Superior temporal gyrus (tissue), 1 donor: ENCODE measurements at regions not wholly inside any gene's neighbourhood (a gene's known extent, or its start where the extent isn't known, plus 50 kb on each side); places are given as distances from the start of the nearest gene placed in this dataset.

Experiments
- DNase-seq: peaks from one replicate; pipeline ENCODE4 v3.0.0-alpha.2; 2016; ENCODE audit errors: extremely low spot score

DNA sequence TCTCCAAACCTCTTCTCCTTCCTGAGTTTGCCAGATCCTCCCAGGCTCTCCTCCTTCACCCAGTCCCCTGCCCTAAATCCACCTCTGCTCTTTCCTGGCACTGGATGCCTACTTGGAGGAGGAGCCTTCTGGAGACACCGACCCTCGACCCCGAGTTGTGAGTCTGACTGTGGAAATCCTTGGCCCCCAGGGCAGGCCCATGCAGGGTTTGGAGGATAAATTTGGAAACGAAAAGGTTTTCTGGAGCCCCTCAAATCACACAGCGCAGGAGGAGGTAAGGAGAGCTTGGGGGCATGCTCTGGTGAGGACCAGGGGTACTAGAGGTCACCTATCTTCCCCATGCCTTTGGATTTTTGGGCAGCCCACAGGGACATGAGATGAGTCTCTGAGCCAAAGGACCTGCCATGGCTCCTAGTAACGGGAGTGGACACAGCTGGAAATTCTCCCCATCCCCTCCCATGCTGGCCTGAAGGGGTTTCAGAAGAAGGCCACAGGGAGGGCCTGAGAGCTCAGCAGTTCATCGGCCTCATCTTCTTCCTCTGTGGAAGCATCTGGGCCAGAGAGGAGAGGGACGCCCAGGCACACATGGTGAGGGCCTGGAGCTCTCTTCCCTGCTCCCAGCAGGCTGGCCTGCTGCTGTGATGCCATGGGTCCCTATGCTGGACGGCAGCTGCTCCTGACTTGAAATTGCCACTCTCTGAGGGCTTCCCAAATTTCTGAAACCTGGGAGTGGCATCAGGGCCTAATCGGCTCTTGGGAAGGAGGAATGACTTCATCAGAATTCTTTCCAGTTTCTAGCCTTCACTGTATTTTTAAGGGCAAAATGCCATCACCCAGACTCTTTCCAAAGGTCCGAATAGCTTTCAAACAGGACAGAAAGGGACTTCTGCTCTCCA is 68.6 kb upstream of the ITGA11 start:
- DNase-seq: no peak

DNA sequence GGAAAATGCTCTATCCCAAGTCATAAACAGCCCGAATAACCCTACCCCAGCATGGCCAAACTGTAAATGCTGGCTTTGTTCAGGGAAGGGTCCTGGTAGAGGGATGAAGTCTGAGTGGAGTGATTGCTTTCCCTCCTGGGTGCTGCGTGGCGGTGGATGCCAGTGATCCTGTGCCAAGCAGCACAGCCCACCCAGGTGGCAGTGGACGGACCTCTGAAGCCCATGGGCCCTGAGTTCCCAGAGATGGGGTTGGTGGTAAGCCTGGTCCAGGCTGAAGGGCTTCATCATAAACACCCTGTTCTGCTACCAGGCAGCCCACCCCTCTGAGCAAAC is 69.3 kb upstream of the ITGA11 start:
- no peak for DNase-seq

DNA sequence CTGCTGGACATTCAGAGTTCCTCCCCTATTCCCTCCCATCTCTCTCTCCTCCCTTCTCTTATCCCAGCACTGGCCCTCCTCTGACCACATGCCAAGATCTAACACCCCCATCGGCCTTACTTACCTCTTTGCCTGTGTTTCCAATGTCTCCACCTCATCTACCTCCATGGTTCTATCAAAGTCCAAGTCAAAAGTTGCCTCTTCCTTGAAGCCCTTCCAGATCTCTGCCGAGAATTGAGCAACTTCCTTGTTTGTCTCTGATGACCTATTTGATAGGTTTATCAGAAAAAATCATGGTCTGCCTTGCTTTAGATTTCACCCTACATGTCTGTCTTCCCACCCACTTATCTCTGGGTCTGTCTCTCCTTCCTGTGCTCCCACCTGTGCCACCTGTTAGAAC is 69.7 kb upstream of the ITGA11 start:
- DNase-seq: no peak

DNA sequence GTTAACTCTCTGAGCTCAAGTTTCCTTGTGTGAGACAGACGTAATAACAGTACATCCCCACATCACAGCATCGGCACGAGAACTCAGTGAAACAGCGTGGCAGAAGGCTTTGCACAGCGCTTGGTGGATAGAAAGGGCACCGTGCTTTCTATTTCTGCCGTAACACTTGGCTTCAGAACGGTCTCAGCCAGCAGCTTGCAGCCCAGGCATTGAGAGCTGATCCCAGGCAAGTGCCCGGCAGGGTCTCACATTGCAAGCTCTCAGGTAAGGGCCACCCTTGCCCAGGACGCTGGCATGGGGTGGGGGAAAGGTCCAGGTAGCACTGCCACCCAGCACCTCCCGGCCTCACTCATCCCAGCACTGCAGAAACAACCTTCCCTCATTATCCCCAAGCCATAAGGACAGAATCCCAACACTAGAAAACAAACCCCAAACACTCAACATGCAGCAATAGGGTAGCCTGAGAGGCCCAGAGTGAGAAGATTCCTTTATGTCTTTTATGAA is 70.5 kb upstream of the ITGA11 start:
- DNase-seq: no peak

DNA sequence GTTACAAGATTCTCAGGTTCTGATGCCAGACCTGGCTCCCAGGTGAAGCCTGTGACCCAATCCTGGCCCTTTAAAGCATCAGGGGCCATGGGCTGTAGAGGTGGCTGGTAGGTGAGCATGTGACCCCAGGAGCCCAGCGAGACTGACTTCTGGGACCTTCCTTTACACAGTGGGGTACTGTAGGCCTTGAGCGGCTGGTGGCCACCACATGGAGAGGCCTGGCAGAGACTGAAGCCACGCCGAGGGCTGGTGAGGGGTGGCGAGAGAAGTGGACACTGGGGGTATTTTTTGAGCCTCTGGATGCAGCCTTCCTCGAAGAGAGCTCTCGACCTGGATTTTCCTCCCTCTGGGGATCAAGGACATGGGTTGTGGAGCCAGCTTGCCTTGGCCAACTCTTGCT is 71.2 kb upstream of the ITGA11 start:
- DNase-seq: no peak

DNA sequence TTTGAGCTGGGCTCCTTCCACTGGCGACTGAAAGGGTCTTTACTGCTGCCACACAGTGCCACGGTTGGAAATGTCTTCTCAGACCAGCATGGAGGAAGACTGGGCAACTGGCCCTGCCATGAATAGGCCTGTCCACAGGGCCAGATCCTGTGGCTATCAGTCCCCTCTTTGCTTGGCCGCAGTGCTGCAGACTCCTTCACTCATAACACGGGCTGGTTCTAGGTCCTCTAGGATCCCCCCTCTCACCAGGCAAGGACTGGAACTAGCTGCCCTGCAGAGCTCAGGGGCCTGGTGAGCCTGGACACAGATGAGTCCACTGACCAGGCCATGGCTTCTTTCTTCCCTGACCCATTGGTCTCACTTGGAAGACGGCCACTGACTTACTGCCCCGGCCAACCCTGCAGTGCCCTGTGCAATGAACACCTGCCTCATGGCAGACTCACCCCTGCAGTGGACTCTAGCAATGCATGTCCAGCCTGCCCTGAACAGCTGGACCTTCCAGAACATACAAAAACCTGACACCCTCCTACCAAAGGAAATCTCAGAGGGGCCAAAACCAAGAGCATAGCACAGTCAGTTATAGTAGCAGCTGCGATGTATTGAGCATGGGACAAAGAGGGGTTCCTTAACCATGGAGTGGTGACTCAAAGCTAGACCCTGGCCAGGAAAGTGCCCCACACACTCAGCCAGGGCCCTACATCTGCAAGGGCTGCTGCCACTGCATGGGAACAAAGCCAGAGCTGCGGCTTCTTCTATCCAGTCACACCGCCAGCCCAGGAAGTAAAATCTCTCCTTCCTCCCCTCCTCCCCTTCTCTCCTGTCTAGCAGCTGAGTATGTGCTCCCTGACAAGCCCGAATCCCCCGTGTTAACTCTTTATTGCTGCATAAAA is 72.1 kb upstream of the ITGA11 start:
- DNase-seq: no peak

DNA sequence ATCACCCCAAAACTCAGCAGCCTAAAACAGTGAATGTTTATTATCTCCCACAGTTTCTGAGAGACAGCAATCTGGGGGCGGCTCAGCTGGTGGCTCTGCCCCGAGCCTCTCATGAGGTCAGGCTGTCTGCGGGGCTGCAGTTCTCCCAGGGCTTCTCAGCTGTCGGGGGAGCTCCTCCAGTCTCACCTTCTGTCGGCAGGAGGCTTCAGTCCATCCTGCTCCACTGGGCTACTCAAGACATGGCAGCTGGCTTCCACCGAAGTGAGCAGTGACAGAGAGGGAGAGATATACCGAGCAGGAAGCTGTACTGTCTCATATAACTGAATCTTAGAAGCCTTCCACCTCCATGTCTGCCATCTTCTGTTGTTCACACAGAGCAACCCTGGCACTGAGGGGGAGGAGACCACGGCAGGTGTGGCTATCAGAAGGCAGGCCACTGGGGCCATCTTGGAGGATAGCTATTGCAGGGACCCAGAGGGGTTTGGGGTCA is 72.8 kb upstream of the ITGA11 start:
- DNase-seq: no peak

DNA sequence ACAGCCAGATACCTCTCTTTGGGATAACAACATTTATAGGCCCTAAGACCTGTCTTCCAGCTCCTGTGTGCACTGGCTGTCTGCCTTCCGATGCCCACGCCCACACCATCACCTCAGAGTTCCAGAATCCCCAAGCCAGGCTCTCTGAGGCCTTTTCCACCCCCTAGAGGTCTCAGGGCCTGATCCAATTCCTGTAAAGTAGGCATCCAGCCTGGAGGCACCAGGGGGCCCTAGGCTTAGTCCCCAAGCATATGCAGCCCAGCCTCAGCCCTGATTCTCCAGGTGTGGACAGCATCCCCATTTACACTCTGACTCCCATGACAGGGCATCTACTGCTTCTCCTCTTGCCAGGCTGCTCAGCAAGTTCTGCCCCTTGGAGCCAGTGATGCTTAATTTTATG is 72.7 kb upstream of the CORO2B start:
- DNase-seq: no peak

DNA sequence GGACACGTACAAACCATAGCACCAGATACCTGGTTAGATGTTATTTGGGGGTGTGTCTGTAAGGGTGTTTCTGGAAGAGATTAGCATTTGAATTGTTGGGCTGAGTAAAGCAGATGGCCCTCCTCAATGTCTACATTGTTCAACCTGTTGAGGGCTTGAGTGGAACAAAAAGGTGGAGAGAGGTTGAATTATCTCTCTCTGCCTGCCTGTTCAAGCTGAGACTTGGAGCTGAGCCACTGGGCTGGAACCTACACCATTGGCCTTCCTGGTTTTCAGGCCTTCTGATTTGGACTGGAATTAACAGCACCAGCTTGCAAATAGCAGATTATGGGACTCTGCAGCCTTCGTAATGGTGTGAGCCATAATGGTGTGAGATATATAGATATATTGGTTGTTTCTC is 71.3 kb upstream of the CORO2B start:
- DNase-seq: no peak

DNA sequence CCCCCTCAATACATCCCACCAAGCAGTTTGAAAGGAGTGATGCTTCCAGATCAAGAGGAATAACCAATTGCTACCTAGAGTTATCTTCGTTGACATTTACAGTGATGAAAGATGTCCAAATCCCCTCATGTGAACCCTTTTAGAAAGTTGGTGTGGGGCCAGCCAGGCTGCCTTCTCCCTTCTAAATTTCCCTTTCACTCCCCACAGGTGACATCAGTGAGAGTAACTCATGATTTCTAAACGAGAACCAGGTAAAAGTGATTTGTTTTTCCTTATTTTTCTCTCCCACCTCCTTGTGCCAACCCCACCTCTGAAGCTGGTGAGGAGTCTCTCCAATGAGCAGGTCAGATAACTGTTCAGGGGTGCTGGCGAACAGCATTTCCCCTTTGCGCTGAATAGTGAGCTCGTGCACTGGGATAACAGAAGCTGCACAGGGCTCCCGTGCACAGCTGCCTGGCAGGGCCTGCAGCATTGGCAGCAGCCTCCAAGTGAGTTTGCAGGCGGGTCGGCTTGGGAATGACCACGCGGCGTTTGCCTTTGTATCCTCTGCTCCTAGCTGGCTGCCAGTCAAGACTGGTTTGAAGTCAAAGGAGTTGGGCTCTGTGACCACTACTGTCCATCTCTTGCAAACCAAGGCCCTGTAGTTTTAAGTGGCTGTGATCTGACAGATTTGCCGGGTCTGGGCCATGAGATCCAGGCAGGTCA is 70.2 kb upstream of the CORO2B start:
- no peak for DNase-seq

DNA sequence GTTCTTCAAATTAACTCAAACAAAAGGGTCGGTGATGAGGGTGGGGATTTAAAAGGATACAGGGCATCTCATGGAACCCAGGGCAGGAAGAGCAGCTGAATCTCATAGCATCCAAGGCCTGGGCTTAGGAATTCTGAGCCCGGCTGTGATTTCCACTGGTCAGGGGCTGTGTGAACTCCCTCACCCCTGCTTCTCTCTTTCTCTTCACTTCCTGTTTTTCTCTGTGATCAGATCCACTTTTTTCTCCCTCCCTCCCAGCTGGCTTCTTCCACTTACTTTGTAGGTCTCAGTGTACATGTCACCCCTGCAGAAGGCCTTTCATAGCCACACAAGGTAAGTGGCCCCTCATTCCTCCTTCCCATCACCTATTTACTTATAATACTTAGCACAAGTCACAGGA is 68.2 kb upstream of the CORO2B start:
- no peak for DNase-seq

DNA sequence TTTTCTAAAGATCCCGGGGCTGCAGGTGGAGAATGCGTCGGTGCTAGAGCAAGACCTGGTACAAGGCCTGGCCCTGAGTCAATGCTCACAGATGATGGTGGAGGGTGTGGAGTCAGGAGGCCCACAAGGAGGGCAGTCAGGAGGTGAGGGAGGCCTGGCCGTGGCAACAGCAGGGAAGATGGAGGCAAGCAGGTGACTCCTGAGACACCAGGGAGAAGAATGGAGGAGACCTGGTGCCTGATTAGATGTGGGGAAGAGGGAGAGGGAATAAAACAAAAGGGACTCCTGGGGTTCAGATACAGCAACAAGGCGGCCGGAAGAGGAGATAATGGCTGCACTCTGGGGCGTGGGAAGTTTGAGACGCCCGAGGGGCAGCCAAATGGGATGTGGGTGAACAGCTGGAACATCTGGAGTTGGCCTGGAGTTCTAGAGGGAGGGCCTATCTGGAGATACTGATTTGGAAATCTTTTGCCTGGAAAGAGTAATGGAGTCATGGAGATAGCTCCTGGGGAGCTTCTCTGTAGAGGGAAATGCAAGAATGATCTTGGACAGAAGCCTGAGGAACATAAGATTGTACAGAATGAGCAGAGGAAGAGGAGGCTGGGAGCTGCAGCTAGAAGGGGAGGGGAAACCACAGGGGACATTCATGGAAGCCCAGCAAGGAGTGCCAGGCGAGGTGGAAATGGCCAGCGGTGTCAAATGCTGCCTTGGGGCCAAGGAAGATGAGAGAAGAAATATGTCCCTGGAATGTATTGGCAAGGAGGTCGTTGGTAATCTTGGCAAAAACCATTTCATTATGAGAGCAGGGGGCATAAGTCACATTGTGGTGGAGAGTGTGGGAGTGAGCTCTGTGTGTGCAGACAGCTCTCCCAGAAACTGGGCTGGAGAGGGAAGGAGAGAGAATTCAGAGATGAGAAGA is 67.5 kb upstream of the CORO2B start:
- no peak for DNase-seq

DNA sequence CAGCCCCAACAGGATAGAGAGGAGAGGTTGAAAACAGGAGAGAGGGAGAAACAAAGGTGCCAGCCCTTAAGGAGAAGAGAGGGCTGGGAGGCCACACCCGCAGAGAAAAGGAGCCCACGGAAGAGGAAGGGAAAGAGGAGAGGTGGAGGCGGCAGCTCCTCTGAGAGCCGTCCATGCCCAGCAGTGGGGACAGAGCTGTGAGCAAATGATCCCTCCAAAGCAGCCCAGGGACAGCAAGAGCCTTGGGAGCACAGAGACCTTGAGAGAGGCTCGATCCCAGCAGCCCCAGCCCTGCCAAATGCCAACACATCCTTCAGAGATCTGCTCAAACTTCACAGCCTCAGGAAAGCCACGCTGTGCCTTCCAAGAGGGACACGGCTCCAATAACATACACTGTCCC is 66.7 kb upstream of the CORO2B start:
- DNase-seq: no peak

DNA sequence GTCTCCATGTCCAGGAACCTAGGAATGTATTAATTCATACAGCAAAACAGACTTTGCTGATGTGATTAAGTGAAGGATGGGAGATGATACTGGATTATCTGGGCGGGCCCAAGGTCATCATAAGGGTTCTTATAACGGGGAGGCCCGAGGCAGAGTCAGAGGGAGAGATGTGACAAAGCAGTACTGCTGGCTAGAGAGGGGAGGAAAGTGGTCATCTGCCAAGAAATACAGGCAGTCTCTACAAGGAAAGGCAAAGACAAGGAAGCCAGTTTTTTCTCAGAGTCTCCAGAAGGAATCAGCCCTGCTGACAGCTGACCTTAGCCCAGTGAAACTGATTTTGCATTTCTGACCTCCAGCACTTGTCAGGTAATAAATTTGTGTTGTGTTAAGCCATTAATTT is 66.2 kb upstream of the CORO2B start:
- no peak for DNase-seq

DNA sequence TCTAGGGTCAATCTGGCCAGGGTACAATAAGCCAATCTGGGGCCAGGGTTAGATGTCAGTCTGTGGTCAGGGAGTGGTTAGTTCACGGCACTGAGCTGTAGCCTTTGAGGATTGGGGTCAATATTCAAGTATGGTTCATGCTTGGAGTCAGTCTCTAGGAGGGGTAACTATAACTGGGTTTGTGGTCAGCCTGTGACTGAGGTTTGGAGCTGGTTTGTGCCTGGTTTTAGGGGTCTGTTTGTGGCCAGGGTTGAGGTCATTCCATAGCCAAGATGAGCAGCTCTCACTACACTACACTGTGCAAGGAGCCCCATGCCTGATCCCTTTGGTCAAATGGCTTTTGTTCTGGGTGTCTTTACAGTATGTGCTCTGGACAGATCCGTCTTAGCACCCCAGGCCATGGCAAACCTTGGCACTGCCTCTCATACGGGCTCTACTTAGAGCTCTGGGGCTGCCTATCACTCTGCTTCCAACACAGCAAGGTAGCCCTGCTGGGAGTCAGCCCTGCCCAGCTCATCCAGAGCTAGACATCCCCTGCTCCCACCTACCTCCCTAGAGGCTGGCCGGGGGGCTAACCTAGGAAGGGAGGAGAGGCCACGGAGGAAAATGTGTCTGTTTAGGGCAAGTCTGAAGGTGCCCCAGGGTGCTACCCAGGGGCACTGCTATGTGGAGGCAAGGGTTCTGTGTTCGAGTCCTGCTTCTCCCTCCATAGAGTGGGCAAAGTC is 63.3 kb upstream of the CORO2B start:
- no peak for DNase-seq

DNA sequence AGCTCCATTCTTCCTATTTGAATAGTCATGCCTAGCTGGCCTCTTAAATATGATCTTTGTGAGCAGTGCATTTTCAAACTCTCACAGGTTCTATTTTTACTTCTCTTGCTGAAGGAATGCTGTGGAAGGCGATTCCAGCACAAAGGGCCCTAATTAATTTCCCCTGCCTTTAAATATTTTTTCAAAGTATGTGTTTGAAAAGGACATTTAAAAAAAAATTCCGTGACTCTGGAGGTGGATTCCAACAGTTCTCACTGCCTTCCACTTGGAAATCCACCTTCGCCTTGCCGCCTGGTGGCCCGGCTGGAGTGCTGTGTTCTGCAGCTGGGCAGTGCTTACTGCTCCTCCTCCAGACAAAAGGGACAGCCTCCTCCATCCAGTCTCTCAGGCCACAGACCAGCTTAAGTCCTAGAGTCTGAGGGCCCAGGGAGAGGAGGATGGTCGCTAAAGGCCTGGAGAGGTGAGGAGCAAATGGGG is 61.5 kb upstream of the CORO2B start:
- DNase-seq: no peak

DNA sequence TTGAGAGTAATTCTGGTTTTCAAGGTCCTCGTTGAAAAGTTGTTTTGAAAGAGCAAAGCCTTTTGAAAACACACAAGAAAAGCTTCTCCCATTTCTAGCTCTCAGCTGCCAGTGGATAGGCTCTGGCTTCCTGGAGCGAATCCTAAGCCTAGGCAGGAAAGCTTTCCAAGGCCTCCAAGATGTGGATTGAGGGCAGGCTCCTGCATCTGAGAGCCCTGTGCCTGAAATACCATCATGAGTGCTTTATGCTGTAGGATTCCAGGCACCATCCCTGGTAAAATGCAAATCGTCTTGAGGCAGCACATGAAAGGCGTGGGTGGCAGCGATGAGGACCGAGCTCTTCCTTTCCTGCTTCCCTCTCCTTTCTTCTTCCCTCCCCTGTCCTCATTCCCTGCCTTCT is 60.7 kb upstream of the CORO2B start:
- peak; percentile 54 for DNase-seq

DNA sequence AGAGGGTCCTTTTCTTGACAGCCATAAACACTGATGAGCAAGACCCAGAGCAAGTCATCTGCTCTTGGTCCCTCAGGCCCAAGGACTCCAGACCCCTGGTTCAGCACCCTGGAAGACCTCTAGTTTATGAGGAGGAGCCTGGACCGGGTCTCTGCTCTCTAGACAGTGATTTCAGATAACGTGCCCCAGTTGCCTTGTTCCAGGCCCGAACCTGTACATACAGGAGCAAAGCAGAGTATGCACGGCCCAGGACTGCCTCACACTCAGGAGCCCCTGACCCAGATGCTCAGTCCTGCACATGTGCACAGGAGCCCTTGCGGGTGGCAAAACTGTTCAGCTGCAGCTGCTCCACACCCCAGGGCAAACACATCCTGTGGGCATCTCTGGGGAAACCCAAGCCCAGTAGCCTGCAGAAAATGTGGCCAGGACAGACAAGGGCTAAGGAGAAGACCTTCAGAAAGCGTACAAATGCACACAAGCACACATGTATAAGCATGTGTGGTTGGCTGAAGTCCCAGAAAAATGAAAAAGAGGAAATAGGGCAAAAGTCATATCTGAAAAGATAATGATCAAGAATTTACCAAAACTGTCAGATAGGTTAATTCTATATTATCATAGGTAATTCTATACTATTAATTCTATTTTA is 59.9 kb upstream of the CORO2B start:
- no peak for DNase-seq

DNA sequence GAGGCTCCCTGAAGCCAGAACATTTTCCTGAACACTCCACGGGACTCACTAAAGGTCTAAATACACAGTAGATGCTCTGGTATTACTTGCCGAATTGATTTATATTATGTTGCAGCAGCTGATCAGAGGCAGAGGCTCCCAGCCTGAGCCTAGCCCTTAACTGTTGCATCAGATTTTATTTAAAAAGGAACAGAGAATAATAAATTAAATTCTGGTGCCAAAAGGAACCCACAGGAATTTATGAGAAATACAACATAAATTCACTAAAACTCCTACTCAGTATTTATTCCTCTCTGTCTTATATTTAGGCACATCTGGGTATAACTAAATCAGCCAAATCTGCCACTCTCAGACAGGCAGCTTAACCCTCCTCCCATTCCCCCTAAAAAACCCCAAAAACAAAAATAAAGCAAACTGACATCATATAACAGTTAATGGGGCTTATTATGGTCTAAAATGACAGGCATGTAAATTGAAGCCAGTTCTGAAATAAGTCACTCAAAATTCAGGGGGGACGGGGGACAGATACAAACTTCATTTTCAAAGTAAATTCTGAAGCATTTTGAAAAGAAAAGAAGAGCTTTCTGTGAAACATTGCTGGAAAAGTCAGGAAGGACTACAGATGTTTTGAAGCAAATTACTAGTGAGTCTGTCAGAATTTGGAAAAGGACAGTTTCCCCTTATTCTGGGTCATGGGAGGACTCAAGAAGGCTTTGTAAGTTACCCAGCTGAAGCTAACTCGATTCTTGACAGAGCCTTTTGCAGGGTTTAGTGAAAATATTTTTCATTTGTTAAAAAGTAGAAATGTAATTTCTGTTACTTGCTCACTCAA is 53.8 kb upstream of the CORO2B start:
- no peak for DNase-seq
